ENCODE measurements at regions not wholly inside any gene's neighbourhood (a gene's known extent, or its start where the extent isn't known, plus 50 kb on each side); places are given as distances from the start of the nearest gene placed in this dataset.

DNA sequence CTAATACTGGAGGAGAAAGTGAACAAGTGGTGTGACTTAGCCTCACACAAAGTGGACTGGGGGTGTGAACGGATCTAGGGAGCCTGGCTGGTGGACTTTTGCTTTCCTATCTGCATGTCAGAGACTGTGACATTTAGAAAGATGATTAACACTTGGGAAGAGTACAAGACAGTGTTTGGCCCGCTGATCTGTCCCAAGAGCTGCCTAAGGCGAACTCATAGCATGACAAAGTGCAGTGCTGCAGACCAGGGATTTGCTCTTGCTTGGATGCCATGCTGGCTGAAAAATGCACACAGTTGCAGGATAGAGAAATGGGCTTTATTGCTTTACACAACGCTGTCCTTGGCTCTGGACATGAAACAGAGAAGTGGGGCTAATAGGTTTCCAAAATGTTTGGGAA, 386.0 kb upstream of the MAN1A1 start:
- no peak overlapping the region for H3K4me3 Mint-ChIP-seq
- no peaks in the 10 kb centered on the region for H4K20me1 ChIP-seq (ENCODE audit: insufficient read depth, low read length)
- H3K9ac ChIP-seq (ENCODE audit: insufficient read depth, low read length, poor library complexity, severe bottlenecking): no peak overlapping the region
- no peak overlapping the region for H3K4me2 ChIP-seq (replicated peaks; ENCODE audit: extremely low read depth, low read length, poor library complexity, severe bottlenecking)
- H2AFZ ChIP-seq (ENCODE audit: insufficient read depth, low read depth, low read length, poor library complexity, severe bottlenecking): no peak overlapping the region
- intact Hi-C loops (cut with micrococcal nuclease): no loop called here
- no peaks in the 10 kb centered on the region for H3K79me2 ChIP-seq (ENCODE audit: insufficient read depth, low read length)
- H3K4me1 Mint-ChIP-seq: no peaks in the 10 kb centered on the region
- no peaks in the 10 kb centered on the region for H3K36me3 Mint-ChIP-seq
- no peaks in the 10 kb centered on the region for H3K36me3 ChIP-seq (replicated peaks in 1 of 2; ENCODE audit: control insufficient read depth in 1 of 2, insufficient read depth in 2 of 2, low read length in 2 of 2)
- H3K27me3 Mint-ChIP-seq (ENCODE audit: low read depth in 3 of 3): peaks cover 0 to 4% (median 0%) of the 10 kb centered on the region in 3 donors
- H3K27ac ChIP-seq (ENCODE audit: low read depth in 1 of 2, low read length in 2 of 2): no peak overlapping the region
- H3K4me3 ChIP-seq (replicated peaks in 1 of 3; ENCODE audit: low read depth in 2 of 3, low read length in 3 of 3): no peak overlapping the region
- H3K4me1 ChIP-seq (ENCODE audit: control insufficient read depth in 1 of 2, insufficient read depth in 2 of 2, low read length in 2 of 2): no peaks in the 10 kb centered on the region
- 90% methylated on average over 4 of the region's 4 CpGs for WGBS (ENCODE audit: insufficient coverage)
- no peak for DNase-seq
- H3K9me3 Mint-ChIP-seq: peaks cover 0 to 2% (median 0%) of the 10 kb centered on the region in 7 donors
- H3K27ac Mint-ChIP-seq: no peak overlapping the region
- H3K27me3 ChIP-seq (ENCODE audit: control insufficient read depth in 2 of 2, insufficient read depth in 2 of 2, low read length in 2 of 2): no peaks in the 10 kb centered on the region
- H3K9me3 ChIP-seq (replicated peaks in 1 of 2; ENCODE audit: control insufficient read depth in 1 of 2, insufficient read depth in 1 of 2, low read length in 2 of 2): no peaks in the 10 kb centered on the region
- TF ChIP-seq, protein P1, sequence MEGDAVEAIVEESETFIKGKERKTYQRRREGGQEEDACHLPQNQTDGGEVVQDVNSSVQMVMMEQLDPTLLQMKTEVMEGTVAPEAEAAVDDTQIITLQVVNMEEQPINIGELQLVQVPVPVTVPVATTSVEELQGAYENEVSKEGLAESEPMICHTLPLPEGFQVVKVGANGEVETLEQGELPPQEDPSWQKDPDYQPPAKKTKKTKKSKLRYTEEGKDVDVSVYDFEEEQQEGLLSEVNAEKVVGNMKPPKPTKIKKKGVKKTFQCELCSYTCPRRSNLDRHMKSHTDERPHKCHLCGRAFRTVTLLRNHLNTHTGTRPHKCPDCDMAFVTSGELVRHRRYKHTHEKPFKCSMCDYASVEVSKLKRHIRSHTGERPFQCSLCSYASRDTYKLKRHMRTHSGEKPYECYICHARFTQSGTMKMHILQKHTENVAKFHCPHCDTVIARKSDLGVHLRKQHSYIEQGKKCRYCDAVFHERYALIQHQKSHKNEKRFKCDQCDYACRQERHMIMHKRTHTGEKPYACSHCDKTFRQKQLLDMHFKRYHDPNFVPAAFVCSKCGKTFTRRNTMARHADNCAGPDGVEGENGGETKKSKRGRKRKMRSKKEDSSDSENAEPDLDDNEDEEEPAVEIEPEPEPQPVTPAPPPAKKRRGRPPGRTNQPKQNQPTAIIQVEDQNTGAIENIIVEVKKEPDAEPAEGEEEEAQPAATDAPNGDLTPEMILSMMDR (IDR thresholded peaks at IDR 0.05): no peak

DNA sequence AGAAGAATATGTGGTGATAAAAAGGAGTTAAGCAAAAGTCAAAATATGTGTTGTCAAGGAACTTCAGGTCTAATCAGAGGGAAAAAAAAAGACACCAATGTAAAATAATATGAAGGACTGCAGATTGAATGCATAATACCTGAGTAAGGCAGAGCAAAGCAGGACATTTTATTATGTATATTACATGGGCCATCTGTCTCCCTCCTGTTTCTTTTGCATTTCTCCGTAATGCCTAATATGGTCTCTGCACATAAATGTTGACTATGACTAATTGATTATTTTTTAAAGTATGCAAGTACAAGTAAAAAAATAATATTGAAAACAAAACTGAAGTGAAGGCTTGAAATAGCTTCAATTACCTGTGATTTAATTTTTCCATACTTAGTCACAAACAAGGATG, 384.7 kb upstream of the MAN1A1 start:
- no peak overlapping the region for H3K9ac ChIP-seq (ENCODE audit: insufficient read depth, low read length, poor library complexity, severe bottlenecking)
- no peak overlapping the region for H2AFZ ChIP-seq (ENCODE audit: insufficient read depth, low read depth, low read length, poor library complexity, severe bottlenecking)
- H3K36me3 Mint-ChIP-seq: no peaks in the 10 kb centered on the region
- no peaks in the 10 kb centered on the region for H3K79me2 ChIP-seq (ENCODE audit: insufficient read depth, low read length)
- no peaks in the 10 kb centered on the region for H3K36me3 ChIP-seq (replicated peaks in 1 of 2; ENCODE audit: control insufficient read depth in 1 of 2, insufficient read depth in 2 of 2, low read length in 2 of 2)
- intact Hi-C loops (cut with micrococcal nuclease): no loop called here
- peaks cover 0 to 4% (median 0%) of the 10 kb centered on the region in 3 donors for H3K27me3 Mint-ChIP-seq (ENCODE audit: low read depth in 3 of 3)
- H3K4me1 ChIP-seq (ENCODE audit: control insufficient read depth in 1 of 2, insufficient read depth in 2 of 2, low read length in 2 of 2): no peaks in the 10 kb centered on the region
- H3K27me3 ChIP-seq (ENCODE audit: control insufficient read depth in 2 of 2, insufficient read depth in 2 of 2, low read length in 2 of 2): no peaks in the 10 kb centered on the region
- no peak for DNase-seq
- H3K27ac Mint-ChIP-seq: no peak overlapping the region
- H3K4me2 ChIP-seq (replicated peaks; ENCODE audit: extremely low read depth, low read length, poor library complexity, severe bottlenecking): no peak overlapping the region
- peaks cover 0 to 2% (median 0%) of the 10 kb centered on the region in 7 donors for H3K9me3 Mint-ChIP-seq
- H3K4me3 ChIP-seq (replicated peaks in 1 of 3; ENCODE audit: low read depth in 2 of 3, low read length in 3 of 3): no peak overlapping the region
- TF ChIP-seq, protein P1 (IDR thresholded peaks at IDR 0.05): no peak
- no peaks in the 10 kb centered on the region for H3K4me1 Mint-ChIP-seq
- WGBS (ENCODE audit: insufficient coverage): no CpG with 5 or more reads among the region's 1 CpG
- H4K20me1 ChIP-seq (ENCODE audit: insufficient read depth, low read length): no peaks in the 10 kb centered on the region
- H3K27ac ChIP-seq (ENCODE audit: low read depth in 1 of 2, low read length in 2 of 2): no peak overlapping the region
- no peak overlapping the region for H3K4me3 Mint-ChIP-seq
- no peaks in the 10 kb centered on the region for H3K9me3 ChIP-seq (replicated peaks in 1 of 2; ENCODE audit: control insufficient read depth in 1 of 2, insufficient read depth in 1 of 2, low read length in 2 of 2)
